Stimulated activated CD8-positive, alpha-beta memory T cell treated with anti-CD3 and anti-CD28 coated beads, Interleukin-2, amount 100 ng/mL, for 1 hour (primary cell): ENCODE measurements at regions not wholly inside any gene's neighbourhood (a gene's known extent, or its start where the extent isn't known, plus 50 kb on each side); places are given as distances from the start of the nearest gene placed in this dataset.

ENCODE experiments used
- DNase-seq, 2 donors: peaks; one replicate each; pipeline ENCODE4 v3.0.0-alpha.2; 2020; ENCODE audit warnings: low read depth in 2 of 2

DNA sequence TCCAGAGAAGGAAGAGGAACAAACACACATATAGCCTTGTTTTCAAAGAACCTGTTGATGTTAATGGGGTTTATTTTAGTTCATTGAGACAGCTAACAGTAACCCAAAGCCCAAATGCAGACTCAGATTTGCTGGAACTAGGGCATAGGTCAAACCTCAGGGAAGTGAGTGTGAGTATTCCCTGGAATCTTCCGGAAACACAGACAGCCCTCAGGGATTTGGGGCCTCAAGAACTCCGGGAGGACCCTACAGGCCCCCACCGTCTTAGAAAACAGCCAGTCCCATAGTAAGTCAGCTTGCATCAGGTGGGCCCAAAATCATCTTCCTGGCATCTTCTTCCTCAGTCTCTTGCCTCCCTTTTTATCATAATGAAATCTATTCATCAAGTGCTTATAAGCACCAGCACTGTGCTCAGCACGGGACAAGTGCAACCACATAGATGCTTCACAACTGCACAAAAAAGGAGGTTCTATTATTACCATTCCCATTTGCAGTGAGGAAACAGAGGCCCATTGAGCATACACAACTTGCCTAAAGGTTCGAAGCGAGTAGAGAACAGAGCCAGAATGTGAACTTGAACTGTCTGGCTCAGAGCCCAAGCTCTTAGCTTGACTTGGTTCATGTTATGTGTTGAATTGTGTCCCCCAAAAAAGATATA is 50.2 kb upstream of the BCL11A start:
- no peak for DNase-seq

GRCh38 chr2:60604486-60605064 is 51.1 kb upstream of the BCL11A start:
- no peak for DNase-seq

- no peak for DNase-seq
Observed at GRCh38 chr2:60605866-60606265, 52.4 kb upstream of the BCL11A start.

DNA sequence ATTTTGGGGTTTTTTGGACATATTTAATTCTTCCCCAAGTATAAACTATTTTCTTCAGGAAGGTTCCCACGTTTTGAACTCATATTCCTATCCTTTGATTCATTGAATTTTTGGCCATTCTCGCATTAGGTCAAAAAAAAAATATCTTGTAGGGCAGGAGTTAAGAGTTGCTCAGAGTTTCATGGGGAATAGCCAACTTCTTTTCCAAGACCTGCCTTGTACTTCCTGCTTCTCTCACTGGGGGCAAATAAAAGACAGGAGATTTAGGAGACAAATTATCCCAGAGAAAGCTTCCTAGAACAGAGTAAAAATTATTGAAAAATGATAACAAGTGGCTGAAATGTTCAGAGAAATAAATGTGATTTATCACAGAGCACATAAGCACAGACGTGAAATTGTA is 55.2 kb upstream of the BCL11A start:
- no peak for DNase-seq

- no peak for DNase-seq
Observed at GRCh38 chr2:60612033-60612432, 58.6 kb upstream of the BCL11A start.

DNA sequence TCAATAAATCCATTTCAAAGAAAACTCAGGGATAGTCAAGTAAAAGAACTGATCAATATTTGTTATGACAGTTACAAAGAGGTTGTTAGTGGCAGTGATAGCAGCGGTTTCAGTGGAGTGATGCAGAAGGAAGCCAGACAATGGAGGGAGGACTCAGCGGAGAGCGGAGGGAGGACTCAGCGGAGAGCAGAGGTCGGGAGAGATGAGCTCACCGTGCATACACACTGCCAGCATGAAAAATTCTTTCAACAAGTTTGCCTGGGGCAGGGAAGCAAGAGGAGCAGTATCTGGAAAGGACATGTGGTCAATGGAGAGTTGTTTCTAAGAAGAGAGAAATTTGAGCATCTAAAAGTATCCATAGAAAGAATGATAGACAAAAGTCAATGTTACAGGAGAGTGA is 60.9 kb upstream of the BCL11A start:
- no peak for DNase-seq

GRCh38 chr2:60621688-60622429 is 68.4 kb upstream of the BCL11A start:
- DNase-seq: no peak

GRCh38 chr2:60623040-60623439 is 69.6 kb upstream of the BCL11A start:
- DNase-seq: no peak

DNA sequence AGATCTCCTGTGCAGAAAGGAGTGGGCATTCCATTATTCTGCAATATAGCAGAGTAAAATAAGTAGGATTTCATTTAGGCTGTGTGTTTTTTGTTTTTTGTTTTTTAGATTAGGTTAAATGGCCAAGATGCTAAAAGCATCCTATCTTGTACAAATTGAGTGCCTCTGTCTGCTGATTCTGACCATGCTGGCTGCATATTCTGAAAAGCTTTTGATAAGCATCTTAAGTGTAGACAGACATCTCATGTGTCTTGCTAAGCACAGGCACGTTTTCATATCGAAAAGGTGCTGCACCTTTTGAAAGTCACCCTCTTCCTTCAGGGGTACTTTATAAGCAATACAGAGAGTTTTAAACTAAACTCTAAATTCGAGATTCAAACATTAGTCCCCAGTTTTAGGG is 74.0 kb upstream of the BCL11A start:
- no peak for DNase-seq

- no peak for DNase-seq
Observed at GRCh38 chr2:60628026-60628425, 74.6 kb upstream of the BCL11A start.

DNA sequence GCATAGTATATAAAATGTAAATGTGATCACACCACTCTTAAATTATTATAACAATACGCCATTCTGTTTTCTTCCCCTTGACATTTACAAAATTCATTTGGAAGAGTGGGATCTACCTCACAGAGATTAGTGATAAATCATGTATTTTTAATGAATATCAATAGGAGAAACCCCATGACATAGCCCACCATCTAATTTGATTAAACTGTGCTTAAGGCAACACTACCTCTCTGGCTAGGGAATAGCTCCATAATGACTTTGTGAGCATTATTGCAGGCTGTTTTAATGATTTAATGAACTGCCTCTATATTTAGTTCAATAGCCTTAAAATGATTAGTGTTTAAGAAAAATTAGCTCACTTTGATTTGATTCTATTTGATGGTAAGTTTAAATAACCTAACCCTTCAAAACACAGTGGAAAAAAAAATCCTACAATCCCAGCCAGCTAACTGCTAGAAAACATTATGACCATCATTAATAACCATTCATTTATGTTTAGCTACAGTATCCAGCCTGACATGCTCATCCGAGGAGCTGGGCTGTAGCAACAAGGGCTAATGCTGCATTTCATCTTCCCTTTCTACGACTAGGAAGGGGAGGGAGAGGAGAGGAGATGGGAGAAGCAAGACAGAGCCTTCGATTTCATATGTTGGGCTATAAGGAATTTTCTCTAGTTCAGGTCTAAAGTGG is 75.3 kb upstream of the BCL11A start:
- no peak for DNase-seq

DNA sequence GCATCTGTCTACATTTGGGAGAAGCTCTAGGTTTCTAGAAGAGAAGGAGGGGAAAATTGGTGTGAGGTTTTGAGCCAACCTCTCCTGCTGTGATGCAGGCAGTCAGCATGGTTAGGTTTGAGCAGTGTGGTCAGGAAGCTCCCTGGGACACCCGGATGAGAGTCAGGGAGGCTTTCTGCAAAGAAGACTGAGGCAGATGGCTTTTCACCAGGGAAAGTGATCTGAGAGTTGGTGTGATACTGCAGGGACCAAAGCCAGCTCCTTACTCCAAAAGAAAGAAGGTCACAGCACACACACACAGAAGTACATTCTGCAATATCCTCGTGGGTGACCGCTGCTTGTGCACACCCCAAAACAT is 75.8 kb upstream of the BCL11A start:
- DNase-seq: no peak

- no peak for DNase-seq
Observed at GRCh38 chr2:60629801-60630385, 76.4 kb upstream of the BCL11A start.

GRCh38 chr2:60633615-60634014 is 80.2 kb upstream of the BCL11A start:
- DNase-seq: no peak

DNA sequence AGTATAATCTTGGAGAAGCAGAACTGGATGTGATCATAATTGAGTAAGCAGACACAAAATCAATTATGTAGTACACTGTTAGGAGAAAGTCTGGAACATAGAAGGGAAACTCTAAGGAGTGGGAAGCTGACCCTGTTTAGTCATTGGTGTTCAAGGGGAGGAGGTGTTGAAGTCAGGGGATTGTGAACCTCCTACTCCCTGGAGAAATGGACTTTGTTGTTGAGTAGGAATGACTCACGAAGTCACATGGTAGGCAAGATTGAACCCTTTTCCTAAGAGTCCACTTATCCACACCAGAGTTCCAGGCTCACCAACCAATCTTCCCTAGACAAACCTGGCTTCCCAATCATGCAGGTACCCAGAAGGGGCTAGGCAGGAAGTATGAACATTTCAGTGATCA is 81.0 kb upstream of the BCL11A start:
- DNase-seq: no peak

- no peak for DNase-seq
Observed at GRCh38 chr2:60641811-60642788, 88.6 kb upstream of the BCL11A start.

DNA sequence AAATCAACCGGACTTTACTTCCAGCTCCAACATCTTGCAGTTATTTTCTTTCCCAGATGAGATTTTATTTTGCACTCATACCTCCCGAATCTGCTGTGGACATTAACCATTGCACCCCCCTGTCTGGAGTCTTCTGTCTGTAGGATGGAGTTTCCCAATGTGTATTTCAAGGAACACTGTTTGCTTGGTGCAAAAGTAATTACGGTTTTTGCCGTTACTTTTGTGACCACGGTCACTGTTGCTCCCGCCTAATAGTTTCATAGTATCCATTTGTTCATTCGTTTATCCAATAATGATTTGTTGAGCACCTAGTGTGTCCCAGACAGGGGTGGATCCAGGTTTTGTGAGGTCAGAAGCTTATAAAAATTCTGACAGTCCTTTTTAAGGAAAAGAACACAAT is 90.3 kb upstream of the BCL11A start:
- DNase-seq: no peak

GRCh38 chr2:60644951-60645350 is 91.5 kb upstream of the BCL11A start:
- no peak for DNase-seq

DNA sequence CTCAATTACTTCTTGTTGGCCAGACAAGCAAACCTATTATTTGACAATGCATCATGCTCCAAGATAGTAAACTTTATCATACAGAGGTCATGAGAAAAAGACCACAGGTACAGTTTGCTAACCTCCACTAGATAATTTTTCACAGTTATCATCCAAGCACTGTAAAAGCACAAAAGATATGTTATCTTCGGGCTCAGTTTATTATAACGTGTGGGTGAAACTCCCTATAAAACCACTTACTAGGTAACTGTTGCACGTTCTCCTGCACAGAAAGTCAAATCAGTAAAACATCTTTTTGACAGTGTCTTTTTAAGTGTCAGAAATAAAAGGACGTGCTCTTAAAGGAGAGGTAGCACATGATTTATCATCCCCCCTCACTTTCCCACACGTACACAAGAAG is 94.7 kb upstream of the BCL11A start:
- DNase-seq: no peak

DNA sequence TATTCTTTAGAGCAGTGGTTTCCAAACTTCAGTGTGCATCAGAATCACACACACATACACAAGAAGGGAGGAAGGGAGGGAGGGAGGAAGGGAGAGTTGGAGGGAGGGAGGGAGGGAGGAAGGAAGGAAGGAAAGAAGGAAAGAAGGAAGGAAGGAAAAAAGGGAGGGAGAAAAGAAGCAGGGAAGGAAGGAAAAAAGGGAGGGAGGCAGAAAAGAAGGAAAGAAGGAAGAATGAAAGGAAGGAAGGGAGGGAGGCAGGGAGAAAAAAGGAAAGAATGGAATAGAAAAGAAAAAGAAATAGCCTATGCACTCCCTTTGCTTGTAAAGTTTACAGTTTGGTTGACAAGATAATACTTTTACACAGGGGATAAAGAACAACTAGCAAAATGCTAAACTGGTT is 96.3 kb upstream of the BCL11A start:
- no peak for DNase-seq

GRCh38 chr2:60652832-60653340 is 99.4 kb upstream of the BCL11A start:
- DNase-seq: no peak
